Spleen (tissue), 7 donors: ENCODE measurements at regions not wholly inside any gene's neighbourhood (a gene's known extent, or its start where the extent isn't known, plus 50 kb on each side); places are given as distances from the start of the nearest gene placed in this dataset.

Experiments
- POLR2A ChIP-seq, 3 donors: fragments of 450-650 bp; IDR thresholded peaks; one replicate each; pipeline ENCODE4 v1.5.1; 2017; ENCODE audit warnings: antibody characterized with exemption in 3 of 3, mild to moderate bottlenecking in 1 of 3
- TF ChIP-seq, protein P1 (sequence below), 11 experiments: fragments of 200-600 bp in 7 of 11; fragments of 450-650 bp in 4 of 11; sonication (generic) in 4 of 11; IDR thresholded peaks in 8 of 11; conservative IDR thresholded peaks in 3 of 11; 1 replicate in 7 of 11; 2 replicates in 4 of 11; pipeline versions ENCODE4 v1.4.0 to v1.8.0; 2016 to 2021; ENCODE audit warnings: antibody characterized with exemption in 11 of 11, inconsistent platforms in 4 of 11, mild to moderate bottlenecking in 1 of 11
- donor health status: DM: no; HTN: no; CAD: no; lungs with moderate emphysema.
- donor health status: DM: no; HTN: no; CAD: no.
- donor health status: DM: no; HTN: no; CAD: no.

DNA sequence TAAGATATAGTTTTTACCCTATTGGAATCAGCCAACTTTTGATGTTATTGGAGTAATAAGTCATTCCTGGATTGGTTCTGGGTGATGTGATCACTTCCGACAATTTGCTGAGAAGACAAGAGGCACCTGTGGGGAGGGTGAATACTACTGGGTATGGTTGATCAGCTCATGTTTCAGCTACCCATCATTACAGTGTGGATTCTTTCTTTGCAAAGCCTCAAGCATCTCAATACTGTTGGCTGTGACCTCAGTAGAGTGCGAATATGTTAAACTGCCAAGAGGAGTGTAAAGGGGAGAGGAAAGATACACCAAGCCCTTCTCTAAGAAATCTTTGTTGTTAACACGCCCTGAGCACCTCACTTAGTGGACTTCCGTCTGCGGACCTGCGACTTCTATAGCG, 317.7 kb downstream of the TDRD15 start:
- TF ChIP-seq, protein P1, sequence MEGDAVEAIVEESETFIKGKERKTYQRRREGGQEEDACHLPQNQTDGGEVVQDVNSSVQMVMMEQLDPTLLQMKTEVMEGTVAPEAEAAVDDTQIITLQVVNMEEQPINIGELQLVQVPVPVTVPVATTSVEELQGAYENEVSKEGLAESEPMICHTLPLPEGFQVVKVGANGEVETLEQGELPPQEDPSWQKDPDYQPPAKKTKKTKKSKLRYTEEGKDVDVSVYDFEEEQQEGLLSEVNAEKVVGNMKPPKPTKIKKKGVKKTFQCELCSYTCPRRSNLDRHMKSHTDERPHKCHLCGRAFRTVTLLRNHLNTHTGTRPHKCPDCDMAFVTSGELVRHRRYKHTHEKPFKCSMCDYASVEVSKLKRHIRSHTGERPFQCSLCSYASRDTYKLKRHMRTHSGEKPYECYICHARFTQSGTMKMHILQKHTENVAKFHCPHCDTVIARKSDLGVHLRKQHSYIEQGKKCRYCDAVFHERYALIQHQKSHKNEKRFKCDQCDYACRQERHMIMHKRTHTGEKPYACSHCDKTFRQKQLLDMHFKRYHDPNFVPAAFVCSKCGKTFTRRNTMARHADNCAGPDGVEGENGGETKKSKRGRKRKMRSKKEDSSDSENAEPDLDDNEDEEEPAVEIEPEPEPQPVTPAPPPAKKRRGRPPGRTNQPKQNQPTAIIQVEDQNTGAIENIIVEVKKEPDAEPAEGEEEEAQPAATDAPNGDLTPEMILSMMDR (IDR thresholded peaks at IDR 0.05 in 8 of 11, conservative IDR thresholded peaks at IDR 0.05 in 3 of 11), result no peak
- no peak for TF ChIP-seq POLR2A (IDR thresholded peaks at IDR 0.05)
